ENCODE measurements at regions not wholly inside any gene's neighbourhood (a gene's known extent, or its start where the extent isn't known, plus 50 kb on each side); places are given as distances from the start of the nearest gene placed in this dataset.

DNA sequence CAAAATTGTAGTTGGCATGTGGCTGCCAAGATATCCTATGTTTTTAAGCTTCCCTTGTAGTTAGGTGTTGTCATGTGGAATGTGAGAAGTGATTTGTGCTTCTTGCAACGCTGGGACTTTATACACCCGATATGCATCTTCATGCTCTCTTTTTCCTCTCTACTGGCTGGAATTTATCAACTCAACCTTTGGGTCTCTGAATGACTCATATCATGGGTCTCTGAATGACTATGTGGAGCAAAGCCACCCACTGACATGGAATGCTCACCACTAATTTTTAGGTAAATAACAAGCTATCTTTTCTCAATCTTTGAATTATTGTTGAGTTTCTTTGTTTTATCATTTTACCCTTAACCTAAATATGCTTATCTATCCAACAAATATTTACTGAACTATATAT, 144.6 kb downstream of the ATP23 start:
- Histone ChIP-seq H3F3A (replicated peaks; ENCODE audit: insufficient read depth) (no peaks in the 10 kb centered on the region), H3K36me3 (replicated peaks in 1 of 2; ENCODE audit: control insufficient read depth in 1 of 2, insufficient read depth in 2 of 2, low read length in 1 of 2) (no peaks in the 10 kb centered on the region), H3K4me2 (no peak overlapping the region), H4K20me1 (ENCODE audit: insufficient read depth) (no peaks in the 10 kb centered on the region), H3K9ac (no peak overlapping the region), H3K4me3 (ENCODE audit: low read depth in 2 of 2, low read length in 1 of 2) (no peak overlapping the region), H3K79me2 (ENCODE audit: insufficient read depth) (no peaks in the 10 kb centered on the region), H3K9me2 (no peaks in the 10 kb centered on the region), H3K27ac (ENCODE audit: low read depth in 2 of 2, low read length in 1 of 2) (no peak overlapping the region), H3K4me1 (ENCODE audit: control insufficient read depth in 1 of 2, insufficient read depth in 2 of 2, low read depth in 1 of 2, low read length in 1 of 2) (no peaks in the 10 kb centered on the region), H2AFZ (ENCODE audit: low read depth) (no peak overlapping the region), H3K27me3 (ENCODE audit: insufficient read depth) (no peaks in the 10 kb centered on the region), H3K9me3 (no peaks in the 10 kb centered on the region)
- 9% methylated on average over 2 of the region's 2 CpGs for WGBS (ENCODE audit: low lambda C conversion rate)
- POLR2A ChIA-PET: no interaction called here
- TF ChIP-seq MEF2A (IDR thresholded peaks at IDR 0.05; ENCODE audit: borderline replicate concordance, low read depth): no peak
- TF ChIP-seq, protein P1, sequence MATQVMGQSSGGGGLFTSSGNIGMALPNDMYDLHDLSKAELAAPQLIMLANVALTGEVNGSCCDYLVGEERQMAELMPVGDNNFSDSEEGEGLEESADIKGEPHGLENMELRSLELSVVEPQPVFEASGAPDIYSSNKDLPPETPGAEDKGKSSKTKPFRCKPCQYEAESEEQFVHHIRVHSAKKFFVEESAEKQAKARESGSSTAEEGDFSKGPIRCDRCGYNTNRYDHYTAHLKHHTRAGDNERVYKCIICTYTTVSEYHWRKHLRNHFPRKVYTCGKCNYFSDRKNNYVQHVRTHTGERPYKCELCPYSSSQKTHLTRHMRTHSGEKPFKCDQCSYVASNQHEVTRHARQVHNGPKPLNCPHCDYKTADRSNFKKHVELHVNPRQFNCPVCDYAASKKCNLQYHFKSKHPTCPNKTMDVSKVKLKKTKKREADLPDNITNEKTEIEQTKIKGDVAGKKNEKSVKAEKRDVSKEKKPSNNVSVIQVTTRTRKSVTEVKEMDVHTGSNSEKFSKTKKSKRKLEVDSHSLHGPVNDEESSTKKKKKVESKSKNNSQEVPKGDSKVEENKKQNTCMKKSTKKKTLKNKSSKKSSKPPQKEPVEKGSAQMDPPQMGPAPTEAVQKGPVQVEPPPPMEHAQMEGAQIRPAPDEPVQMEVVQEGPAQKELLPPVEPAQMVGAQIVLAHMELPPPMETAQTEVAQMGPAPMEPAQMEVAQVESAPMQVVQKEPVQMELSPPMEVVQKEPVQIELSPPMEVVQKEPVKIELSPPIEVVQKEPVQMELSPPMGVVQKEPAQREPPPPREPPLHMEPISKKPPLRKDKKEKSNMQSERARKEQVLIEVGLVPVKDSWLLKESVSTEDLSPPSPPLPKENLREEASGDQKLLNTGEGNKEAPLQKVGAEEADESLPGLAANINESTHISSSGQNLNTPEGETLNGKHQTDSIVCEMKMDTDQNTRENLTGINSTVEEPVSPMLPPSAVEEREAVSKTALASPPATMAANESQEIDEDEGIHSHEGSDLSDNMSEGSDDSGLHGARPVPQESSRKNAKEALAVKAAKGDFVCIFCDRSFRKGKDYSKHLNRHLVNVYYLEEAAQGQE (IDR thresholded peaks at IDR 0.05; ENCODE audit: low read depth, low read length): no peak
- TF ChIP-seq, protein P2, sequence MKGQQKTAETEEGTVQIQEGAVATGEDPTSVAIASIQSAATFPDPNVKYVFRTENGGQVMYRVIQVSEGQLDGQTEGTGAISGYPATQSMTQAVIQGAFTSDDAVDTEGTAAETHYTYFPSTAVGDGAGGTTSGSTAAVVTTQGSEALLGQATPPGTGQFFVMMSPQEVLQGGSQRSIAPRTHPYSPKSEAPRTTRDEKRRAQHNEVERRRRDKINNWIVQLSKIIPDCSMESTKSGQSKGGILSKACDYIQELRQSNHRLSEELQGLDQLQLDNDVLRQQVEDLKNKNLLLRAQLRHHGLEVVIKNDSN (IDR thresholded peaks at IDR 0.05; ENCODE audit: borderline replicate concordance, low read depth): no peak
- TF ChIP-seq MXI1 (IDR thresholded peaks at IDR 0.05; ENCODE audit: low read depth, low read length): no peak
- TF ChIP-seq, protein P3, sequence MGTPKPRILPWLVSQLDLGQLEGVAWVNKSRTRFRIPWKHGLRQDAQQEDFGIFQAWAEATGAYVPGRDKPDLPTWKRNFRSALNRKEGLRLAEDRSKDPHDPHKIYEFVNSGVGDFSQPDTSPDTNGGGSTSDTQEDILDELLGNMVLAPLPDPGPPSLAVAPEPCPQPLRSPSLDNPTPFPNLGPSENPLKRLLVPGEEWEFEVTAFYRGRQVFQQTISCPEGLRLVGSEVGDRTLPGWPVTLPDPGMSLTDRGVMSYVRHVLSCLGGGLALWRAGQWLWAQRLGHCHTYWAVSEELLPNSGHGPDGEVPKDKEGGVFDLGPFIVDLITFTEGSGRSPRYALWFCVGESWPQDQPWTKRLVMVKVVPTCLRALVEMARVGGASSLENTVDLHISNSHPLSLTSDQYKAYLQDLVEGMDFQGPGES (IDR thresholded peaks at IDR 0.05; ENCODE audit: low read depth, low read length): no peak
- no peak for TF ChIP-seq RCOR1 (IDR thresholded peaks at IDR 0.05; ENCODE audit: low read length)
- no peak for TF ChIP-seq JUND (IDR thresholded peaks at IDR 0.05)
- TF ChIP-seq RFX5 (IDR thresholded peaks at IDR 0.05; ENCODE audit: low read length): no peak
- TF ChIP-seq, protein P4, sequence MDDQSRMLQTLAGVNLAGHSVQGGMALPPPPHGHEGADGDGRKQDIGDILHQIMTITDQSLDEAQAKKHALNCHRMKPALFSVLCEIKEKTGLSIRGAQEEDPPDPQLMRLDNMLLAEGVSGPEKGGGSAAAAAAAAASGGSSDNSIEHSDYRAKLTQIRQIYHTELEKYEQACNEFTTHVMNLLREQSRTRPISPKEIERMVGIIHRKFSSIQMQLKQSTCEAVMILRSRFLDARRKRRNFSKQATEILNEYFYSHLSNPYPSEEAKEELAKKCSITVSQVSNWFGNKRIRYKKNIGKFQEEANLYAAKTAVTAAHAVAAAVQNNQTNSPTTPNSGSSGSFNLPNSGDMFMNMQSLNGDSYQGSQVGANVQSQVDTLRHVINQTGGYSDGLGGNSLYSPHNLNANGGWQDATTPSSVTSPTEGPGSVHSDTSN (IDR thresholded peaks at IDR 0.05): no peak
- no peak for TF ChIP-seq RAD21 (IDR thresholded peaks at IDR 0.05; ENCODE audit: low read length)
- no peak for TF ChIP-seq YY1 (IDR thresholded peaks at IDR 0.05; ENCODE audit: low read depth)
- no peak for TF ChIP-seq SIN3A (IDR thresholded peaks at IDR 0.05; ENCODE audit: borderline replicate concordance, low read depth, low read length)
- TF ChIP-seq, protein P5, sequence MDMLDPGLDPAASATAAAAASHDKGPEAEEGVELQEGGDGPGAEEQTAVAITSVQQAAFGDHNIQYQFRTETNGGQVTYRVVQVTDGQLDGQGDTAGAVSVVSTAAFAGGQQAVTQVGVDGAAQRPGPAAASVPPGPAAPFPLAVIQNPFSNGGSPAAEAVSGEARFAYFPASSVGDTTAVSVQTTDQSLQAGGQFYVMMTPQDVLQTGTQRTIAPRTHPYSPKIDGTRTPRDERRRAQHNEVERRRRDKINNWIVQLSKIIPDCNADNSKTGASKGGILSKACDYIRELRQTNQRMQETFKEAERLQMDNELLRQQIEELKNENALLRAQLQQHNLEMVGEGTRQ (IDR thresholded peaks at IDR 0.05; ENCODE audit: borderline replicate concordance, low read depth, low read length): no peak
- no peak for TF ChIP-seq FOSL2 (IDR thresholded peaks at IDR 0.05; ENCODE audit: borderline replicate concordance, low read depth)
- no peak for TF ChIP-seq FOXJ3 (CRISPR knock-in tag; IDR thresholded peaks at IDR 0.05)
- no peak for TF ChIP-seq GATA2 (CRISPR knock-in tag; IDR thresholded peaks at IDR 0.05)
- no peak for TF ChIP-seq EP300 (IDR thresholded peaks at IDR 0.05; ENCODE audit: borderline replicate concordance in 1 of 2, low read depth in 1 of 2, low read length in 1 of 2)
- TF ChIP-seq, protein P6, sequence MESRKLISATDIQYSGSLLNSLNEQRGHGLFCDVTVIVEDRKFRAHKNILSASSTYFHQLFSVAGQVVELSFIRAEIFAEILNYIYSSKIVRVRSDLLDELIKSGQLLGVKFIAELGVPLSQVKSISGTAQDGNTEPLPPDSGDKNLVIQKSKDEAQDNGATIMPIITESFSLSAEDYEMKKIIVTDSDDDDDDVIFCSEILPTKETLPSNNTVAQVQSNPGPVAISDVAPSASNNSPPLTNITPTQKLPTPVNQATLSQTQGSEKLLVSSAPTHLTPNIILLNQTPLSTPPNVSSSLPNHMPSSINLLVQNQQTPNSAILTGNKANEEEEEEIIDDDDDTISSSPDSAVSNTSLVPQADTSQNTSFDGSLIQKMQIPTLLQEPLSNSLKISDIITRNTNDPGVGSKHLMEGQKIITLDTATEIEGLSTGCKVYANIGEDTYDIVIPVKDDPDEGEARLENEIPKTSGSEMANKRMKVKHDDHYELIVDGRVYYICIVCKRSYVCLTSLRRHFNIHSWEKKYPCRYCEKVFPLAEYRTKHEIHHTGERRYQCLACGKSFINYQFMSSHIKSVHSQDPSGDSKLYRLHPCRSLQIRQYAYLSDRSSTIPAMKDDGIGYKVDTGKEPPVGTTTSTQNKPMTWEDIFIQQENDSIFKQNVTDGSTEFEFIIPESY (IDR thresholded peaks at IDR 0.05; ENCODE audit: borderline replicate concordance, low read depth): no peak
- TF ChIP-seq, protein P7, sequence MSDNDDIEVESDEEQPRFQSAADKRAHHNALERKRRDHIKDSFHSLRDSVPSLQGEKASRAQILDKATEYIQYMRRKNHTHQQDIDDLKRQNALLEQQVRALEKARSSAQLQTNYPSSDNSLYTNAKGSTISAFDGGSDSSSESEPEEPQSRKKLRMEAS (IDR thresholded peaks at IDR 0.05; ENCODE audit: low read depth): no peak
- TF ChIP-seq RXRA (IDR thresholded peaks at IDR 0.05; ENCODE audit: borderline replicate concordance, low read depth): no peak
- CTCF ChIA-PET: no interaction called here
- no peak for DNase-seq
